Keratinocyte (primary cell): ENCODE measurements at regions not wholly inside any gene's neighbourhood (a gene's known extent, or its start where the extent isn't known, plus 50 kb on each side); places are given as distances from the start of the nearest gene placed in this dataset.

Experiments
- DNase-seq: peaks from one replicate; pipeline ENCODE4 v3.0.0-alpha.2; 2011; ENCODE audit warnings: low read depth, missing footprints, low spot score
- FAIRE-seq: peaks from 2 replicates; lab custom pipeline; 2011; peaks lifted over from hg19 to GRCh38; lab: Jason Lieb, UNC
- H2AFZ ChIP-seq: 2 replicates; pipeline ENCODE4 v1.6.0; 2012; ENCODE audit warnings: low read length, control low read depth, inconsistent platforms; ENCODE audit not compliant: control insufficient read depth
- H3K27ac ChIP-seq: 2 replicates; pipeline ENCODE4 v1.5.1; 2011; ENCODE audit warnings: low read length; ENCODE audit not compliant: control insufficient read depth, insufficient read depth
- H3K27me3 ChIP-seq: 3 replicates; pipeline ENCODE4 v1.6.0; 2011; ENCODE audit warnings: low read length; ENCODE audit not compliant: control insufficient read depth, insufficient read depth; ENCODE audit errors: extremely low read depth
- H3K36me3 ChIP-seq, 2 experiments: 2 replicates in 1 of 2; 3 replicates in 1 of 2; pipeline ENCODE4 v1.5.1; 2011; ENCODE audit warnings: low read length in 2 of 2, mild to moderate bottlenecking in 1 of 2; ENCODE audit not compliant: control insufficient read depth in 2 of 2, insufficient read depth in 2 of 2; ENCODE audit errors: extremely low read depth in 1 of 2
- H3K4me1 ChIP-seq: 3 replicates; pipeline ENCODE4 v1.5.1; 2011; ENCODE audit warnings: low read length; ENCODE audit not compliant: control insufficient read depth, insufficient read depth; ENCODE audit errors: extremely low read depth
- H3K4me2 ChIP-seq: 3 replicates; pipeline ENCODE4 v1.6.0; 2011; ENCODE audit warnings: low read depth, low read length; ENCODE audit not compliant: control insufficient read depth, insufficient read depth; ENCODE audit errors: extremely low read depth
- H3K4me3 ChIP-seq, 3 experiments: fragments of 200-600 bp in 1 of 3; sonication (generic) in 1 of 3; 2 replicates in 2 of 3; 3 replicates in 1 of 3; pipeline ENCODE4 v1.5.1; 2011 to 2016; ENCODE audit warnings: low read length in 3 of 3, mild to moderate bottlenecking in 3 of 3, control low read depth in 2 of 3, inconsistent platforms in 1 of 3, low read depth in 1 of 3, mixed read lengths in 1 of 3, mixed run types in 1 of 3, moderate library complexity in 1 of 3; ENCODE audit not compliant: control insufficient read depth in 2 of 3, insufficient read depth in 2 of 3; ENCODE audit errors: extremely low read depth in 1 of 3
- H3K79me2 ChIP-seq: 2 replicates; pipeline ENCODE4 v1.6.0; 2012; ENCODE audit warnings: low read length; ENCODE audit not compliant: control insufficient read depth, insufficient read depth
- H3K9ac ChIP-seq: 3 replicates; pipeline ENCODE4 v1.6.0; 2011; ENCODE audit warnings: low read length; ENCODE audit not compliant: control insufficient read depth, insufficient read depth; ENCODE audit errors: extremely low read depth
- H3K9me1 ChIP-seq: 3 replicates; pipeline ENCODE4 v1.6.0; 2011; ENCODE audit warnings: low read length; ENCODE audit not compliant: control insufficient read depth, insufficient read depth; ENCODE audit errors: extremely low read depth
- H3K9me3 ChIP-seq: 2 replicates; pipeline ENCODE4 v1.5.1; 2012; ENCODE audit warnings: low read depth, low read length; ENCODE audit not compliant: control insufficient read depth
- H4K20me1 ChIP-seq: 3 replicates; pipeline ENCODE4 v1.6.0; 2011; ENCODE audit warnings: low read length; ENCODE audit not compliant: control insufficient read depth, insufficient read depth; ENCODE audit errors: extremely low read depth
- CTCF ChIP-seq, 3 experiments: IDR thresholded peaks in 1 of 3; conservative IDR thresholded peaks in 1 of 3; optimal IDR thresholded peaks in 1 of 3; 2 replicates in 2 of 3; 3 replicates in 1 of 3; pipeline versions ENCODE3 to v1.5.1; 2011; ENCODE audit warnings: low read length in 3 of 3, mild to moderate bottlenecking in 3 of 3, moderate library complexity in 2 of 3, control low read depth in 1 of 3, inconsistent platforms in 1 of 3; ENCODE audit not compliant: insufficient read depth in 2 of 3; ENCODE audit errors: extremely low read depth in 1 of 3
- EZH2 ChIP-seq: IDR thresholded peaks from one replicate; pipeline ENCODE4 v1.6.1; 2012; ENCODE audit warnings: inconsistent platforms, mild to moderate bottlenecking, low read length, moderate library complexity
- dilution Hi-C: fragments of 300-500 bp; cut with MboI; formaldehyde crosslinking; loops from one replicate; pipeline ENCODE4 v1.7.0; 2020; ENCODE audit warnings: low sequenced_read_pairs; ENCODE audit not compliant: extremely low pct_ligation_motif_present

DNA sequence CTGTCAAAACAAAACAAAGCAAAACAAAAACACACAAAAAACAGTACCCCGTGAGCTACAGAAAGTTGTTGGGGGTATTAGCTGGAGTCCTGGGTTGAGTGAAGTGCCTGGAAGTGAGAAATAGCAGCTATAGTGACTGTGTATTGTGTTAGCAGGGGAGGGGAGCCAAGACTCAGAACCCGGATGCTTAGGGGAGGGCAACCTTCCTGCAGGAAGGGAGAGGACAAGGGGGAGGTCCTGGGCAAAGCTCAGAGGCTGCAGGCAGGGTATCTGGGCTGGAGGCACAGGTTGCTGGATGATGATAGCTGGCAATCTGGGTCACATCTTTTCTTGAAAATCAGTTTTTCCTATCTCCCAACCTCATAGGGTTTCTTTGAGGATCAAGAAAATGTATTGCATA lies 75.8 kb upstream of the PARD3 start:
- DNase-seq = no peak
- H3K27ac ChIP-seq = no peak overlapping the region

DNA sequence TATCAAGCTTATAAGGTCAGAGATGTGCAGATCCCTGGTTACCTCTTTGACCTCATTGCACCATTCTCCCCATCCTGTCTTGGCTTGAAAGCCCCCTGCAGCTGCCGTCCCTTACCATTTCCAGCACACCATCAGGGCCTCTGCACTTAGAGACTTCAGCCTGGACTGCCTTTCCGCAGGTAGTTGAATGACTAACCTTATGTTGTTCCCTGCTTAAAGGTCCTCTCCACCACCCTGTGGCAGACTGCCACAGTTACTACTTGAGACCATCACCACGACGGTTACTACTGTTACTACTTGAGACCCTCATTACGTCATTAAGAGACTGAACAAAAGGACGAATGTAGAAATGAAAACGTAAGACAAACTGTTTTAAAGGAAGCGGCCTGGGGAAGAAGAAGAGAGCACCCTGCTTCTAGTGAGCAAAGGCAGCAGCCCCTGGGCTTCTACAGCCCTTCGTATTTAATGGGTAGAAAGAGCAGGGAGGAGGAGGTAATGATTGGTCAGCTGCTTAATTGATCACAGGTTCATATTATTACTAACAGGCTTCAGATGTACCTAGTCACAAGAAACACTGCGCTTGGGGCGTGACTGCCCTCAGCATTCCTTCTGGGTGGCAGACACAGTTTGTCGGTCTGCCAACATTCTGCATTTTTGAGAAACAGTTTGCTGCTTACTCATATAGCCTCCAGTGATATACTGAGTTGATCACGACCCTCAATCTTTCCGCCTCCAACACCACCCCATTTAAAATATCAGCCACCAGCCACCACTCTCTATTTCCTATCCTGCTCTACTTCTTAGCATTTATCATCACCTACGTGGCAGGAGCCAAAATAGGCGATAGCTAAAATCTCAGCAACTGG lies 74.1 kb upstream of the PARD3 start:
- no peak overlapping the region for H3K4me2 ChIP-seq
- H2AFZ ChIP-seq = no peak overlapping the region
- H4K20me1 ChIP-seq = no peaks in the 10 kb centered on the region
- no peak overlapping the region for H3K4me3 ChIP-seq
- DNase-seq (peak; percentile 36), FAIRE-seq (peak; percentile 70)
- H3K9me3 ChIP-seq = no peaks in the 10 kb centered on the region
- no peak overlapping the region for H3K9ac ChIP-seq
- no peaks in the 10 kb centered on the region for H3K79me2 ChIP-seq
- H3K27ac ChIP-seq = no peak overlapping the region
- no peaks in the 10 kb centered on the region for H3K36me3 ChIP-seq
- no peaks in the 10 kb centered on the region for H3K27me3 ChIP-seq
- dilution Hi-C loops = no loop called here
- no peak for TF ChIP-seq EZH2
- no peaks in the 10 kb centered on the region for H3K9me1 ChIP-seq
- H3K4me1 ChIP-seq = peaks cover 21% of the 10 kb centered on the region

More for the DNA sequence above, 75.8 kb upstream of the PARD3 start:
- H3K9ac ChIP-seq = no peak overlapping the region
- H3K4me2 ChIP-seq = no peak overlapping the region
- no peaks in the 10 kb centered on the region for H3K36me3 ChIP-seq
- H3K27me3 ChIP-seq = no peaks in the 10 kb centered on the region
- H2AFZ ChIP-seq = no peak overlapping the region
- dilution Hi-C loops = no loop called here
- H3K9me1 ChIP-seq = no peaks in the 10 kb centered on the region
- H3K79me2 ChIP-seq = no peaks in the 10 kb centered on the region
- no peak for TF ChIP-seq EZH2
- TF ChIP-seq CTCF (optimal IDR thresholded peaks at IDR 0.05 in 1 of 3, IDR thresholded peaks at IDR 0.05 in 1 of 3, conservative IDR thresholded peaks at IDR 0.05 in 1 of 3; ENCODE audit: extremely low read depth in 1 of 3, insufficient read depth in 2 of 3, low read length in 3 of 3) = no peak
- no peak for FAIRE-seq
- no peak overlapping the region for H3K4me3 ChIP-seq
- no peaks in the 10 kb centered on the region for H4K20me1 ChIP-seq
- H3K4me1 ChIP-seq = peaks cover 11% of the 10 kb centered on the region
- H3K9me3 ChIP-seq = no peaks in the 10 kb centered on the region
